OCI-LY1 (cell line): ENCODE measurements at regions not wholly inside any gene's neighbourhood (a gene's known extent, or its start where the extent isn't known, plus 50 kb on each side); places are given as distances from the start of the nearest gene placed in this dataset.

Experiments used
- H2AFZ ChIP-seq: fragments of 200-600 bp; sonication (generic), shearing (Covaris generic); 2 replicates; pipeline ENCODE4 v1.6.0; 2014; ENCODE audit warnings: antibody characterized with exemption, mild to moderate bottlenecking, low read length
- H3F3A ChIP-seq: fragments of 200-600 bp; sonication (generic), shearing (Covaris generic); 2 replicates; pipeline ENCODE4 v1.6.0; 2014; ENCODE audit warnings: mild to moderate bottlenecking, antibody characterized with exemption, low read length, moderate library complexity; ENCODE audit not compliant: insufficient read depth
- H3K27ac ChIP-seq: fragments of 200-600 bp; sonication (generic); 2 replicates; pipeline ENCODE4 v1.5.1; 2014; ENCODE audit warnings: low read length, mixed run types, mild to moderate bottlenecking, low read depth; ENCODE audit not compliant: poor library complexity, severe bottlenecking
- H3K27me3 ChIP-seq: fragments of 200-600 bp; sonication (generic); 2 replicates; pipeline ENCODE4 v1.6.0; 2014; ENCODE audit warnings: antibody characterized with exemption, mild to moderate bottlenecking, low read length, moderate library complexity; ENCODE audit not compliant: insufficient read depth
- H3K36me3 ChIP-seq: fragments of 200-600 bp; sonication (generic); 2 replicates; pipeline ENCODE4 v1.6.1; 2014; ENCODE audit warnings: mild to moderate bottlenecking, antibody characterized with exemption, low read length, moderate library complexity, mixed read lengths; ENCODE audit not compliant: insufficient read depth
- H3K4me1 ChIP-seq: fragments of 200-600 bp; sonication (generic); 2 replicates; pipeline ENCODE4 v1.5.1; 2014; ENCODE audit warnings: mild to moderate bottlenecking, low read length, moderate library complexity; ENCODE audit not compliant: insufficient read depth, severe bottlenecking
- H3K4me2 ChIP-seq: fragments of 200-600 bp; sonication (generic), shearing (Covaris generic); 2 replicates; pipeline ENCODE4 v1.6.1; 2014; ENCODE audit warnings: low read length
- H3K4me3 ChIP-seq: fragments of 200-600 bp; sonication (generic); 2 replicates; pipeline ENCODE4 v1.5.1; 2014; ENCODE audit warnings: low read length, low read depth, mild to moderate bottlenecking, mixed read lengths; ENCODE audit not compliant: poor library complexity, severe bottlenecking
- H3K79me2 ChIP-seq: fragments of 200-600 bp; shearing (Covaris generic); 2 replicates; pipeline ENCODE4 v1.6.1; 2016; ENCODE audit warnings: mixed run types, low read length, mixed read lengths; ENCODE audit not compliant: insufficient read depth
- H3K9ac ChIP-seq: fragments of 200-600 bp; sonication (generic), shearing (Covaris generic); 2 replicates; pipeline ENCODE4 v1.6.1; 2014; ENCODE audit warnings: mild to moderate bottlenecking, low read length, mixed read lengths
- H3K9me2 ChIP-seq: fragments of 200-600 bp; sonication (generic), shearing (Covaris generic); 2 replicates; pipeline ENCODE4 v1.6.1; 2014; ENCODE audit warnings: low read depth, mild to moderate bottlenecking, low read length, mixed read lengths
- H3K9me3 ChIP-seq: fragments of 200-600 bp; shearing (Covaris generic); 2 replicates; pipeline ENCODE4 v1.6.1; 2014; ENCODE audit warnings: low read length, mixed read lengths
- H4K20me1 ChIP-seq: fragments of 200-600 bp; sonication (generic), shearing (Covaris generic); 2 replicates; pipeline ENCODE4 v1.6.0; 2016; ENCODE audit warnings: mild to moderate bottlenecking, low read length; ENCODE audit not compliant: insufficient read depth
- EZH2 ChIP-seq: fragments of 200-600 bp; sonication (generic), shearing (Covaris generic); IDR thresholded peaks from 2 replicates; pipeline ENCODE4 v1.8.0; 2017; ENCODE audit warnings: borderline replicate concordance, mixed run types, mild to moderate bottlenecking, antibody characterized with exemption, low read length, moderate library complexity, mixed read lengths
- TF ChIP-seq, protein P1 (sequence below): fragments of 200-600 bp; sonication (generic), shearing (Covaris generic); IDR thresholded peaks from 2 replicates; pipeline ENCODE4 v1.5.1; 2017; ENCODE audit warnings: mild to moderate bottlenecking, antibody characterized with exemption, low read length, moderate library complexity, mixed read lengths

DNA sequence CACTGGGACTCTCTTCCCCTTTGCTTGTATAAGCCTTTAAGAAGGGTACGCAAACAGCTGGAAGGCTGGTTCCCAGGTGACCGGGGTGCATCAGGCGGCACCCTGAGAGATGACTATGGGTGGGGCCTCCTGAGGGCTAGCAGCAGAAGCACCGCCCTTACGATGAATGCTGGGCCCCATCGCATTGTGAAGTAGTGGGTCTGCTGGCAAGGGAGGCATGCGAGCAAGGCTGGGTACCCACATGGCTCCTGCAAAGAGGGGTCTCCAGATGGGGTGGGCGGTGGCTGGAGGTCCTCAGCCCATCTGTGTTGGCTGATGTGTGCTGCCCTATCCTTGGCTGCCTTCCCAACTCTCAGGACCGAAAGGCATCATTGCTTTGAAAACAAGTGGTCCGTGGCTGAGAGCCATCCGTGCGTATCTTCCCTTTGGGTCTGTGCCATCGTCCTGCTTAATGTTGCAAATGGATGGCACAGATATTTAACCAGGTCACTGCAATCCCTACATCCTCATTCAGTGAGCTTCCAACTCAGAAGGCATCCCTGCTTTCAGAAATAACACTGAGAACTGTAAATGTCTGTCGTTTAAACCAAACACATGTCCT is 83.5 kb upstream of the GPC1 start:
- Histone ChIP-seq H3K36me3 (no peaks in the 10 kb centered on the region), H3K9me2 (no peaks in the 10 kb centered on the region), H3K9ac (no peak overlapping the region), H3K79me2 (no peaks in the 10 kb centered on the region), H3F3A (no peaks in the 10 kb centered on the region), H2AFZ (no peak overlapping the region), H3K27ac (no peak overlapping the region), H4K20me1 (no peaks in the 10 kb centered on the region), H3K4me3 (no peak overlapping the region), H3K4me1 (no peaks in the 10 kb centered on the region), H3K27me3 (no peaks in the 10 kb centered on the region), H3K4me2 (no peak overlapping the region), H3K9me3 (no peaks in the 10 kb centered on the region)
- TF ChIP-seq EZH2, result no peak
- TF ChIP-seq, protein P1, sequence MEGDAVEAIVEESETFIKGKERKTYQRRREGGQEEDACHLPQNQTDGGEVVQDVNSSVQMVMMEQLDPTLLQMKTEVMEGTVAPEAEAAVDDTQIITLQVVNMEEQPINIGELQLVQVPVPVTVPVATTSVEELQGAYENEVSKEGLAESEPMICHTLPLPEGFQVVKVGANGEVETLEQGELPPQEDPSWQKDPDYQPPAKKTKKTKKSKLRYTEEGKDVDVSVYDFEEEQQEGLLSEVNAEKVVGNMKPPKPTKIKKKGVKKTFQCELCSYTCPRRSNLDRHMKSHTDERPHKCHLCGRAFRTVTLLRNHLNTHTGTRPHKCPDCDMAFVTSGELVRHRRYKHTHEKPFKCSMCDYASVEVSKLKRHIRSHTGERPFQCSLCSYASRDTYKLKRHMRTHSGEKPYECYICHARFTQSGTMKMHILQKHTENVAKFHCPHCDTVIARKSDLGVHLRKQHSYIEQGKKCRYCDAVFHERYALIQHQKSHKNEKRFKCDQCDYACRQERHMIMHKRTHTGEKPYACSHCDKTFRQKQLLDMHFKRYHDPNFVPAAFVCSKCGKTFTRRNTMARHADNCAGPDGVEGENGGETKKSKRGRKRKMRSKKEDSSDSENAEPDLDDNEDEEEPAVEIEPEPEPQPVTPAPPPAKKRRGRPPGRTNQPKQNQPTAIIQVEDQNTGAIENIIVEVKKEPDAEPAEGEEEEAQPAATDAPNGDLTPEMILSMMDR, result no peak

DNA sequence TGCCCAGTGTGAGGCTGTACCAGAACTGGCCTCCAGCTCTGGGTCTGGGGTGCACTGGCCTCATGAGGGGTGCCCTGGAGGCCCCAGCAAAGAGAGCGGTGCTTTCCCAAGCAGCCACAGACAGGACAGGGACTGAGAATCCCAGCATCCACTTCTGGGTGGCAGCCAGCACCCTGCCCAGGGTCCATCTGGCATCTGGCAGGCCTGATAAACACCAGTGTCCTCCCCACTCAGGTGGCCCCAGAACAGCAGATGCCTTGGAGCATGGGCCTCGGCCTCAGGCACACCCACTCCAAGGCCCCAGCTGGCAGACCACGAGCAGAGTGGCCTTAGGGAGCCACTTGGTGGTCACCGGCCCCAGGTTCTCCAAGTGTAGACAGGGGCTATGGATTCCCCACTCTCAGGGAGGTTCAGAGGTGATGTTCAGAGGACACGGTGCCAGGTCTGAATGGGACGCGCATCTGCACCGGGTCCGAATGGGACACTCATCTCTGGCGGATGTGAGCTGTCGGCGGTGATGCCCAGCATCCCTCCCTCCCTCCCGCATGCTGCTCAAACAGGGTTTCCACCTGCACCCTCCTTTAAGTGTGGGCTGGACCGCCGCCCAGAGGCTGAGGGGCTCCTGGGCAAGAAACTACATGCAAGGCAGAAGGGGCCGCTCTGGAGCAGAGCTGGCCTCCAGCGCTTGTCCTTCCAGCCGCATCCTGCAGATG is 82.2 kb upstream of the GPC1 start:
- H2AFZ ChIP-seq, result no peak overlapping the region
- TF ChIP-seq EZH2, result no peak
- TF ChIP-seq, protein P1, result no peak
- no peaks in the 10 kb centered on the region for H3K9me3 ChIP-seq
- no peaks in the 10 kb centered on the region for H3F3A ChIP-seq
- H4K20me1 ChIP-seq, result no peaks in the 10 kb centered on the region
- H3K27me3 ChIP-seq, result no peaks in the 10 kb centered on the region
- H3K4me2 ChIP-seq, result no peak overlapping the region
- H3K4me3 ChIP-seq, result no peak overlapping the region
- H3K9me2 ChIP-seq, result no peaks in the 10 kb centered on the region
- H3K79me2 ChIP-seq, result no peaks in the 10 kb centered on the region
- no peaks in the 10 kb centered on the region for H3K36me3 ChIP-seq
- H3K9ac ChIP-seq, result no peak overlapping the region
- no peak overlapping the region for H3K27ac ChIP-seq
- no peaks in the 10 kb centered on the region for H3K4me1 ChIP-seq

DNA sequence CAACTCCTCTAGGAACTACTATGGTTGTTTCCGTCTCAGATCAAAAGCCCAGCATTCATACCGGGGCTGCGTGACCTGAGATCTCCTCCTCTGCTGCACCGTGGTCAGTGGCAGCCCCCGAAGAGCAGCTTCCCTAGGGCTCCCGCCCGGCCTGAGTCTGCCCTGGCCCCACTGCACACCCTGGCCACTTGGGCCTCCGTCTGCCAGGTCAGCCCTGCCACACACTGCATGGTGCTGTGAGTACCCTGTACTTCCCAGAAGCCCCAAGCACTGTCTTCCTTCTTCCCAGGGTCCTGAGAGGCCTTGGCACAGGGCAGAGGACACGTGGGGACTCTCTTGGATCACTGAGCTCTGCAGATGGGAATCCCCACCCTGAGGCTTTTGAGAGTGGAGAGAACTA is 81.5 kb upstream of the GPC1 start:
- Histone ChIP-seq H3K4me1 (no peaks in the 10 kb centered on the region), H3K79me2 (no peaks in the 10 kb centered on the region), H3K4me3 (no peak overlapping the region), H3K9me3 (no peaks in the 10 kb centered on the region), H3K4me2 (no peak overlapping the region), H3K9me2 (no peaks in the 10 kb centered on the region), H4K20me1 (no peaks in the 10 kb centered on the region), H3K27me3 (no peaks in the 10 kb centered on the region), H3K9ac (no peak overlapping the region), H3K27ac (no peak overlapping the region), H3K36me3 (no peaks in the 10 kb centered on the region), H2AFZ (no peak overlapping the region), H3F3A (no peaks in the 10 kb centered on the region)
- TF ChIP-seq EZH2, result no peak
- TF ChIP-seq, protein P1, result no peak
